ENCODE measurements at regions not wholly inside any gene's neighbourhood (a gene's known extent, or its start where the extent isn't known, plus 50 kb on each side); places are given as distances from the start of the nearest gene placed in this dataset.
A peak's percentile ranks its signal among the peaks of the same experiment; 100 is the strongest.

GRCh38 chr6:45807311-45808041 lies 208.2 kb downstream of the CLIC5 start:
- H3K9me3 ChIP-seq (ENCODE audit: control insufficient read depth in 2 of 3, insufficient read depth in 1 of 3, low read length in 3 of 3), result no peaks in the 10 kb centered on the region
- no peaks in the 10 kb centered on the region for H3K27me3 ChIP-seq (ENCODE audit: control insufficient read depth, insufficient read depth, low read length)
- H3K4me3 ChIP-seq (ENCODE audit: low read length in 3 of 3), result no peak overlapping the region
- no peaks in the 10 kb centered on the region for H3K36me3 ChIP-seq (ENCODE audit: control insufficient read depth in 2 of 3, insufficient read depth in 3 of 3, low read length in 3 of 3)
- DNase-seq, result peak in 2 of 5 donors; percentile 41 to 45
- TF ChIP-seq CTCF (IDR thresholded peaks at IDR 0.05; ENCODE audit: borderline replicate concordance, extremely low read depth, insufficient read depth), result no peak
- FAIRE-seq, result no peak
- H3K4me1 ChIP-seq (ENCODE audit: control insufficient read depth in 2 of 3, insufficient read depth in 2 of 3, low read depth in 1 of 3, low read length in 3 of 3), result peaks cover 0 to 3% (median 0%) of the 10 kb centered on the region in 3 donors
- no peak overlapping the region for H3K27ac ChIP-seq (ENCODE audit: low read depth in 2 of 2, low read length in 2 of 2)
- intact Hi-C loops (cut with DNase I), result no loop called here
- H3K9ac ChIP-seq (ENCODE audit: low read length in 3 of 3), result no peak overlapping the region

GRCh38 chr6:45806172-45806571 lies 209.5 kb downstream of the CLIC5 start:
- no peak for TF ChIP-seq CTCF (IDR thresholded peaks at IDR 0.05; ENCODE audit: borderline replicate concordance, extremely low read depth, insufficient read depth)
- Histone ChIP-seq H3K9ac (ENCODE audit: low read length in 3 of 3) (no peak overlapping the region), H3K27me3 (ENCODE audit: control insufficient read depth, insufficient read depth, low read length) (no peaks in the 10 kb centered on the region), H3K27ac (ENCODE audit: low read depth in 2 of 2, low read length in 2 of 2) (no peak overlapping the region), H3K9me3 (ENCODE audit: control insufficient read depth in 2 of 3, insufficient read depth in 1 of 3, low read length in 3 of 3) (no peaks in the 10 kb centered on the region), H3K36me3 (ENCODE audit: control insufficient read depth in 2 of 3, insufficient read depth in 3 of 3, low read length in 3 of 3) (no peaks in the 10 kb centered on the region), H3K4me3 (ENCODE audit: low read length in 3 of 3) (no peak overlapping the region), H3K4me1 (ENCODE audit: control insufficient read depth in 2 of 3, insufficient read depth in 2 of 3, low read depth in 1 of 3, low read length in 3 of 3) (peaks cover 0 to 3% (median 0%) of the 10 kb centered on the region in 3 donors)
- intact Hi-C loops (cut with DNase I), result no loop called here
- no peak for FAIRE-seq
- DNase-seq, result no peak

GRCh38 chr6:45803071-45803470 lies 212.6 kb downstream of the CLIC5 start:
- DNase-seq (no peak), FAIRE-seq (no peak)
- no peak for TF ChIP-seq CTCF (IDR thresholded peaks at IDR 0.05; ENCODE audit: borderline replicate concordance, extremely low read depth, insufficient read depth)
- H3K4me1 ChIP-seq (ENCODE audit: control insufficient read depth in 2 of 3, insufficient read depth in 2 of 3, low read depth in 1 of 3, low read length in 3 of 3), result peaks cover 0 to 3% (median 0%) of the 10 kb centered on the region in 3 donors
- no peaks in the 10 kb centered on the region for H3K9me3 ChIP-seq (ENCODE audit: control insufficient read depth in 2 of 3, insufficient read depth in 1 of 3, low read length in 3 of 3)
- no peak overlapping the region for H3K4me3 ChIP-seq (ENCODE audit: low read length in 3 of 3)
- no peak overlapping the region for H3K27ac ChIP-seq (ENCODE audit: low read depth in 2 of 2, low read length in 2 of 2)
- H3K9ac ChIP-seq (ENCODE audit: low read length in 3 of 3), result no peak overlapping the region
- H3K27me3 ChIP-seq (ENCODE audit: control insufficient read depth, insufficient read depth, low read length), result no peaks in the 10 kb centered on the region
- intact Hi-C loops (cut with DNase I), result no loop called here
- no peaks in the 10 kb centered on the region for H3K36me3 ChIP-seq (ENCODE audit: control insufficient read depth in 2 of 3, insufficient read depth in 3 of 3, low read length in 3 of 3)

Measured in kidney (tissue), 13 donors.